Aorta (tissue), 5 donors: ENCODE measurements at regions not wholly inside any gene's neighbourhood (a gene's known extent, or its start where the extent isn't known, plus 50 kb on each side); places are given as distances from the start of the nearest gene placed in this dataset.
A peak's percentile ranks its signal among the peaks of the same experiment; 100 is the strongest.

ENCODE experiments used
- ATAC-seq: fragments of 200-7000 bp; cut with Tn5 transposase; one replicate; pipeline ENCODE4 v1.9.1; 2022; ENCODE audit warnings: moderate library complexity; ENCODE audit not compliant: low FRiP score
- DNase-seq, 2 donors: peaks; one replicate each; pipeline ENCODE4 v3.0.0-alpha.2; 2020
- H3K27ac ChIP-seq, 2 donors: one replicate each; pipeline ENCODE4 v1.5.1; 2013; ENCODE audit warnings: low read length in 2 of 2, mild to moderate bottlenecking in 2 of 2, moderate library complexity in 2 of 2, control low read depth in 1 of 2, inconsistent platforms in 1 of 2, low read depth in 1 of 2
- H3K27me3 ChIP-seq, 2 donors: one replicate each; pipeline ENCODE4 v1.6.1; 2013; ENCODE audit warnings: control low read depth in 1 of 2, low read length in 1 of 2, mild to moderate bottlenecking in 1 of 2, moderate library complexity in 1 of 2; ENCODE audit not compliant: insufficient read depth in 2 of 2, control insufficient read depth in 1 of 2
- H3K36me3 ChIP-seq, 2 donors: one replicate each; pipeline ENCODE4 v1.6.1; 2013; ENCODE audit warnings: control low read depth in 1 of 2, low read length in 1 of 2, mild to moderate bottlenecking in 1 of 2; ENCODE audit not compliant: insufficient read depth in 2 of 2, control insufficient read depth in 1 of 2
- H3K4me1 ChIP-seq, 2 donors: one replicate each; pipeline ENCODE4 v1.6.1; 2013; ENCODE audit warnings: low read length in 2 of 2, control low read depth in 1 of 2, mild to moderate bottlenecking in 1 of 2, moderate library complexity in 1 of 2; ENCODE audit not compliant: insufficient read depth in 2 of 2, control insufficient read depth in 1 of 2
- H3K4me3 ChIP-seq, 2 donors: one replicate each; pipeline ENCODE4 v1.5.1; 2013; ENCODE audit warnings: low read length in 2 of 2, control low read depth in 1 of 2, mild to moderate bottlenecking in 1 of 2
- H3K9me3 ChIP-seq: one replicate; pipeline ENCODE4 v1.6.1; 2013; ENCODE audit warnings: mild to moderate bottlenecking, low read length; ENCODE audit not compliant: control insufficient read depth
- WGBS, 2 donors: extraction: QIAGEN DNeasy Blood & Tissue Kit; methylation state at CpG; one replicate each; pipeline ENCODE4 v1.1.7; 2013; 5-methylcytosine and 5-hydroxymethylcytosine counted together
- intact Hi-C, 2 donors: fragments of 100-400 bp; cut with DNase I; formaldehyde crosslinking; loops; one replicate each; pipeline versions ENCODE4 v1.14.2 to v1.15.0; 2022
- donor health status: healthy with polysubstance abuse.
- donor health status: Bipolar disorder and iron deficiency.
- donor health status: DM: no; HTN: no; CAD: no.
- donor health status: DM: no; HTN: no; CAD: no.
- donor health status: DM: yes; HTN: yes; CAD: no.

- H3K4me3 ChIP-seq: no peak overlapping the region
- no peak overlapping the region for H3K27ac ChIP-seq
- intact Hi-C loops: no loop called here
- no peaks in the 10 kb centered on the region for H3K36me3 ChIP-seq
- 90 to 91% methylated on average over 4 of the region's 4 CpGs for WGBS, 2 donors
- H3K27me3 ChIP-seq: no peaks in the 10 kb centered on the region
- DNase-seq (no peak), ATAC-seq (no peak)
- H3K4me1 ChIP-seq: no peaks in the 10 kb centered on the region
- no peaks in the 10 kb centered on the region for H3K9me3 ChIP-seq
Measured at GRCh38 chr15:31498756-31499155, 172.1 kb downstream of the KLF13 start.

GRCh38 chr15:31499236-31499952, 172.8 kb downstream of the KLF13 start:
- DNase-seq: no peak
- intact Hi-C loops: no loop called here
- Histone ChIP-seq H3K4me1 (no peaks in the 10 kb centered on the region), H3K27ac (no peak overlapping the region), H3K27me3 (no peaks in the 10 kb centered on the region), H3K4me3 (no peak overlapping the region), H3K36me3 (no peaks in the 10 kb centered on the region), H3K9me3 (no peaks in the 10 kb centered on the region)
- WGBS, 2 donors: 86 to 87% methylated on average over 13 of the region's 13 CpGs
- ATAC-seq: no peak

GRCh38 chr15:31499953-31500765, 173.5 kb downstream of the KLF13 start:
- Histone ChIP-seq H3K4me1 (no peaks in the 10 kb centered on the region), H3K9me3 (no peaks in the 10 kb centered on the region), H3K4me3 (no peak overlapping the region), H3K27me3 (no peaks in the 10 kb centered on the region), H3K36me3 (no peaks in the 10 kb centered on the region), H3K27ac (no peak overlapping the region)
- WGBS, 2 donors: 71 to 73% methylated on average over 23 of the region's 23 CpGs
- intact Hi-C loops: no loop called here
- DNase-seq (no peak), ATAC-seq (peak; percentile 23)

- no peak for DNase-seq
- H3K36me3 ChIP-seq: no peaks in the 10 kb centered on the region
- no peak for ATAC-seq
- intact Hi-C loops: no loop called here
- H3K27ac ChIP-seq: no peak overlapping the region
- 76 to 81% methylated on average over 3 of the region's 3 CpGs for WGBS, 2 donors
- H3K9me3 ChIP-seq: no peaks in the 10 kb centered on the region
- no peaks in the 10 kb centered on the region for H3K4me1 ChIP-seq
- no peak overlapping the region for H3K4me3 ChIP-seq
- no peaks in the 10 kb centered on the region for H3K27me3 ChIP-seq
Measured at GRCh38 chr15:31500766-31501449, 174.3 kb downstream of the KLF13 start.

- no peaks in the 10 kb centered on the region for H3K27me3 ChIP-seq
- H3K4me3 ChIP-seq: no peak overlapping the region
- no peak overlapping the region for H3K27ac ChIP-seq
- 90 to 91% methylated on average over 10 to 12 of the region's 12 CpGs for WGBS, 2 donors
- intact Hi-C loops: no loop called here
- no peaks in the 10 kb centered on the region for H3K36me3 ChIP-seq
- ATAC-seq: no peak
- no peaks in the 10 kb centered on the region for H3K9me3 ChIP-seq
- DNase-seq: no peak
- no peaks in the 10 kb centered on the region for H3K4me1 ChIP-seq
Measured at GRCh38 chr15:31501536-31502157, 175.0 kb downstream of the KLF13 start.

DNA sequence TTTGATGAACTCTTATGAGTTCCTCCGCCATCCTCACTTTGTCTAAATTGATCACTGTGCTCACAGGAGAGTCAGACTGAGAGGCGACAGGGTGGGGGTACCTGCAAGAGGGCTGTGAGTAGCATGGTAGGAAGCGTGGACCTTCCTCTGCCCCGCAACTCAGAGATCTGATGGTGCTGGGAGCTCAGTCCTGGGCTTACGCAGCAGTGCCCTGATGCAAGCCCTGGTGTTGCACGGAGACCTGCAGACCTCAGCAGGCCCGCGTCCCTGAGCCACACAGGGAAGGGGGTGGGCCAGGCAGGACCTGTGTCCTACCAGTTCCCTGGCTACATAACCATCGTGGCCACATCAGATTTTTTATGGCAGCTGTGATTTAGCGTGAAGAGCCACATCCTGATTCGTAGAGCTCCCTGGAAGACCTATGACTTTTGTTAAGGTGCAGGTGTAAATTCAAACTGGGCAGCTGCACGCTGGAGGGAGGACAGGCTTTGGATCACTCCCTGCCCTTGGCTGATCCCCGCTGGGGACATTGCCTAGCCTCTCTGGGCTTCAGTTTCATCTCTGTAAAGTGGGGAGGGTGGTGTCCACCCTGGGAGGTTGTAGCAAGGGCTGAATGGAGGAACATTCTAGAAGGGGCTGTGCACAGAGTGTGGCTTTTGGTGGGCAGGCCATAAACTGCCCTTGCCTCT, 176.1 kb downstream of the KLF13 start:
- ATAC-seq (no peak), DNase-seq (no peak)
- WGBS, 2 donors: 88 to 90% methylated on average over 13 of the region's 13 CpGs
- no peaks in the 10 kb centered on the region for H3K36me3 ChIP-seq
- H3K27me3 ChIP-seq: no peaks in the 10 kb centered on the region
- H3K4me1 ChIP-seq: no peaks in the 10 kb centered on the region
- H3K27ac ChIP-seq: no peak overlapping the region
- no peaks in the 10 kb centered on the region for H3K9me3 ChIP-seq
- intact Hi-C loops: no loop called here
- no peak overlapping the region for H3K4me3 ChIP-seq

- Histone ChIP-seq H3K9me3 (no peaks in the 10 kb centered on the region), H3K4me3 (no peak overlapping the region), H3K27me3 (no peaks in the 10 kb centered on the region), H3K4me1 (no peaks in the 10 kb centered on the region), H3K27ac (no peak overlapping the region), H3K36me3 (no peaks in the 10 kb centered on the region)
- ATAC-seq: no peak
- 77 to 78% methylated on average over 6 of the region's 6 CpGs for WGBS, 2 donors
- DNase-seq: no peak
- intact Hi-C loops: no loop called here
Measured at GRCh38 chr15:31503256-31503655, 176.6 kb downstream of the KLF13 start.

DNA sequence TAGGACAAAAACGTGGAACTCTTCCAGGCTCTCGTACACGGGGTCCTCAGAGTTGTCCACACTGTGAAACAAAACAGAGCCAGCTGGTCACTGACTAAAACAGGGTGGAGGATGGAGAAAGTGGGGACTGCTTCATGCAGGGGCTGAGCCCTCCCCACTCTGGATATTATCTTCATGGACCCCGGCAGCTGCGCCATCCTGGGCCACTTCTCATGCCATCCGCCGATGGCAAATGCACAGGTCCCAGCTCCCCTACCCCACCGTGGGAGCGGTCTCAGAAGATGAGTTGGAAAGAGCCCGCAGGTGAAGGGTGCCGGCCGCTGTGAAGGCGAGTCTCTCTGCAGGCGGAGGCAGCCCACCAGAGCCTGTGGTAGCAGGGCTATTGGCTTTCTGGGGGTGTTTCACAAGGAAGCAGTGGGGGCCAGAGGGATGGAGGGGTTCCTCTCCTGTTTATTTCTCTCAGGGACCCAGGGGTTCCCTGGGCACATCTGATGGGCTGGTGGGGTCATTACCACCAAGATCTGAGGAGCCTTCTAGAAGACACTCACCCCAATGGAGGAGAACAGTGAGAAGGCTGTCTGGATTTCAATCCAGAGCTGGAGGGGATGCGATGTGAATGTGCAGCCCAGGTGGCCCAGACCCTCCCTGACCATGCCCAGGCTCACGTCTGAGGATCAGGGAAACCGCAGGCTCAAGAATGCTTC, 177.3 kb downstream of the KLF13 start:
- Histone ChIP-seq H3K36me3 (no peaks in the 10 kb centered on the region), H3K4me3 (no peak overlapping the region), H3K4me1 (no peaks in the 10 kb centered on the region), H3K27me3 (no peaks in the 10 kb centered on the region), H3K9me3 (no peaks in the 10 kb centered on the region), H3K27ac (no peak overlapping the region)
- ATAC-seq (no peak), DNase-seq (no peak)
- intact Hi-C loops: no loop called here
- WGBS, 2 donors: 85 to 88% methylated on average over 17 of the region's 17 CpGs
